ENCODE measurements at regions not wholly inside any gene's neighbourhood (a gene's known extent, or its start where the extent isn't known, plus 50 kb on each side); places are given as distances from the start of the nearest gene placed in this dataset.
A peak's percentile ranks its signal among the peaks of the same experiment; 100 is the strongest.

DNA sequence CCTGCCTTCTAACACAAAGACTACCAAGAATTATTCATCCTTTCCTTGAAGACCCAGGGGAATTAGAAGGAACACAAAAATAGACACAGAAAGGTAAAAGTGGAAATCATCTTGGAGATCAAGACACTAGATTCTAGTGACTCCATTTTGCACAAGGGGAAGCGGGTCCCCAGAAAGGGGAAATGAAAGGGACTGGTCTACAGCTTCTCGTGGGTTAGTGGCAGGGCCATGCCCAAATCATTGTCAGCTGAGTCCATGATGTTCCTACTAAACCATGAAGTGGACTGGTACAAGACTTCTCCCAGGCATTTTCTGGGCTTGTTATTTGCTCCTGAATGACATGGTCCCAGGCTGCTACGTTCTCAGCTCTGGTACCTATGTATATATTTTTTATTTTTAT is 230.7 kb upstream of the TPRG1 start:
- TF ChIP-seq CTCF (IDR thresholded peaks at IDR 0.05 in 8 of 11, conservative IDR thresholded peaks at IDR 0.05 in 3 of 11) (no peak), POLR2A (IDR thresholded peaks at IDR 0.05) (no peak), POLR2AphosphoS5 (IDR thresholded peaks at IDR 0.05) (peak in 1 of 3 donors; percentile 17)
